ENCODE measurements at regions not wholly inside any gene's neighbourhood (a gene's known extent, or its start where the extent isn't known, plus 50 kb on each side); places are given as distances from the start of the nearest gene placed in this dataset.

DNA sequence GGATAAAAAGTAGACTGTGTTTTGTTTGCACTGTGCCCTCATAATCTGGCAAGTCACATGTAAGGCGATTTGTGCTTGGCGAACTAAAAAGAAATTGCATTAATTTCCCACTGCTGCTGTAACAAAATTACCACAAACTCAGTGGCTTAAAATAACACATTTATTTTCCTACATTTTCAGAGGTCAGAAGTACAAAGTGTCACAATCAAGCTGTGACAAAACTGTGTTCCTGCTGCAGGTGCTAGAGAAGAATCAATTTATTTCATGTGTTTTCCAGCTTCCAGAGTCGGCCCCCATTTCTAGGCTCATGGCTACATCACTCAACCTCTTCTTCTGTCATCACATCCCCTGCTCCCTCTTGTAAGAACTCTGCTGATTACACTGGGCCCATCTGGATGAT is 158.6 kb upstream of the UFM1 start:
- TF ChIP-seq, protein P1, sequence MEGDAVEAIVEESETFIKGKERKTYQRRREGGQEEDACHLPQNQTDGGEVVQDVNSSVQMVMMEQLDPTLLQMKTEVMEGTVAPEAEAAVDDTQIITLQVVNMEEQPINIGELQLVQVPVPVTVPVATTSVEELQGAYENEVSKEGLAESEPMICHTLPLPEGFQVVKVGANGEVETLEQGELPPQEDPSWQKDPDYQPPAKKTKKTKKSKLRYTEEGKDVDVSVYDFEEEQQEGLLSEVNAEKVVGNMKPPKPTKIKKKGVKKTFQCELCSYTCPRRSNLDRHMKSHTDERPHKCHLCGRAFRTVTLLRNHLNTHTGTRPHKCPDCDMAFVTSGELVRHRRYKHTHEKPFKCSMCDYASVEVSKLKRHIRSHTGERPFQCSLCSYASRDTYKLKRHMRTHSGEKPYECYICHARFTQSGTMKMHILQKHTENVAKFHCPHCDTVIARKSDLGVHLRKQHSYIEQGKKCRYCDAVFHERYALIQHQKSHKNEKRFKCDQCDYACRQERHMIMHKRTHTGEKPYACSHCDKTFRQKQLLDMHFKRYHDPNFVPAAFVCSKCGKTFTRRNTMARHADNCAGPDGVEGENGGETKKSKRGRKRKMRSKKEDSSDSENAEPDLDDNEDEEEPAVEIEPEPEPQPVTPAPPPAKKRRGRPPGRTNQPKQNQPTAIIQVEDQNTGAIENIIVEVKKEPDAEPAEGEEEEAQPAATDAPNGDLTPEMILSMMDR (IDR thresholded peaks at IDR 0.05), result no peak
- ATAC-seq (ENCODE audit: low FRiP score), result no peak
- DNase-seq (ENCODE audit: low spot score), result no peak

DNA sequence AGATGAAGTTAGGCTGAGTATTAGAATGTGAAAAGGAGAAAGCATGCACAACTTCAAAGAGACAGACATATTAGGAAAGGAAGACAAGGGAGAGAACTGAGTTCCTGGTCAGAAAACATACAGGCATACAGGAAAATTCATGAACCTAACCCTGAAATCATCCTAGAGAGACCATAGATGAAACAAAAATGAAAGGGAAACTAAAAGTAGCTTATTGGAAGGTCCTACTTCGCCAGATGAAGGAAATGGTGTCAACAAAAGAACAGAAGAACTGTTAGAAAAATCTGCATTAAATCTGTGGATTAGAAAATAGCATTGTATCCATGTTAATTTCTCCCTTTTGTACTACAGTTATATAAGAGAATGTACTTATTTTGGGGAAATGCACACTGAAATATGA is 169.0 kb upstream of the UFM1 start:
- ATAC-seq (ENCODE audit: low FRiP score), result no peak
- DNase-seq (ENCODE audit: low spot score), result no peak
- TF ChIP-seq, protein P1 (IDR thresholded peaks at IDR 0.05), result no peak

DNA sequence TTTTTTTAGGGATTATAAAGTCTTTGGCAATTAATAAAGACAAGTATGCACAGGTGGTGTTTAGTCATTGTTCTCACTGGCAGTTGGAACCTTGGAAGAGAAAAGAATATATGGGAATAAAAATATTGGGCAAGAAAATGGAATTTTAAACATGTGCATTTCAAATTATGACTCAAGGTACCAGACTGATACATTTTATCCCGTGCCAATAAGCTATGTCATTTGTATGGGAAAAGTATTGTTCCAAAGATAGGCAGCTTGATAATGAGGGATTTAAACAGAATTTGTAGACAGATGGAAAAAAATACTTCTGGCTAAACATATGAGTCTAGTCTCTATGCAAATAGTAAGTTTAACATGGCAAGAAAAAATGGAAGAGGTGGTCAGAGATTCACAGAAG is 169.5 kb upstream of the UFM1 start:
- TF ChIP-seq, protein P1 (IDR thresholded peaks at IDR 0.05), result no peak
- DNase-seq (ENCODE audit: low spot score) (no peak), ATAC-seq (ENCODE audit: low FRiP score) (no peak)

DNA sequence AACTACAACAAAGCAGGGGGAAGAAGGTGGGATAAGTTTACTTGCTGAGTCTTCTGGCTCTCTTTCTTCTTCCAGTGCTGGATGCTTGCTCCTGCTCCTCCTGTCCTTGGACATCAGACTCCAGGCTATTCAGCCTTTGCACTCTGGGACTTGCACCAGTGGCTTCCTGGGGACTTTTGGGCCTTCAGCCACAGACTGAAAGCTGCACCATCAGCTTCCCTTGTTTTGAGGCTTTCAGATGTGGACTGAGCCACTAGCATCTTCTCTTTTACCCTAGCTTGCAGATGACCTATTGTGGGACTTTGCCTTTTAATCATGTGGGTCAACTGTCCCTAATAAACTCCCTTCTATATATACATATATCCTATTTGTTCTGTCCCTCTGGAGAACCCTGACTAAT is 173.0 kb upstream of the UFM1 start:
- DNase-seq (ENCODE audit: low spot score), result no peak
- TF ChIP-seq, protein P1 (IDR thresholded peaks at IDR 0.05), result no peak
- ATAC-seq (ENCODE audit: low FRiP score), result no peak

DNA sequence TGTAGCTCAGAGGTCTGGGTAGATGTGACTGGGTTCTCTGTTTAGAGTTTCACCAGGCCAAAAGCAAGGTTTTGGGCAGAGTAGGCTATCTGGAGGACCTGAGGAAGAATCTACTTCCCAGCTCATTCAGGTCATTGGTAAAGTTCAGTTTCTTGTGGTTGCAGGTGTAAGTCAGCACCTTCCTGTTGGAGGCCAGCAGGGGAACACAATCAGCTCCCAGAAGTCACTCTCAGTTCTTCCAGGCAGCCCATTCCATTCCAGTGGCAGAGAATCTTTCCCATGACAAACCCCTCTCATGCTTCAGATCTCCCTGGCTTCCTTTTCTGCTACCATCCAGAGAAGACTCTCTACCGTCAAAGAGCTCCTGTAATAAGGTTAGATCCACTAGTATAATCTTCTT is 176.2 kb upstream of the UFM1 start:
- TF ChIP-seq, protein P1 (IDR thresholded peaks at IDR 0.05), result no peak
- DNase-seq (ENCODE audit: low spot score) (no peak), ATAC-seq (ENCODE audit: low FRiP score) (no peak)

DNA sequence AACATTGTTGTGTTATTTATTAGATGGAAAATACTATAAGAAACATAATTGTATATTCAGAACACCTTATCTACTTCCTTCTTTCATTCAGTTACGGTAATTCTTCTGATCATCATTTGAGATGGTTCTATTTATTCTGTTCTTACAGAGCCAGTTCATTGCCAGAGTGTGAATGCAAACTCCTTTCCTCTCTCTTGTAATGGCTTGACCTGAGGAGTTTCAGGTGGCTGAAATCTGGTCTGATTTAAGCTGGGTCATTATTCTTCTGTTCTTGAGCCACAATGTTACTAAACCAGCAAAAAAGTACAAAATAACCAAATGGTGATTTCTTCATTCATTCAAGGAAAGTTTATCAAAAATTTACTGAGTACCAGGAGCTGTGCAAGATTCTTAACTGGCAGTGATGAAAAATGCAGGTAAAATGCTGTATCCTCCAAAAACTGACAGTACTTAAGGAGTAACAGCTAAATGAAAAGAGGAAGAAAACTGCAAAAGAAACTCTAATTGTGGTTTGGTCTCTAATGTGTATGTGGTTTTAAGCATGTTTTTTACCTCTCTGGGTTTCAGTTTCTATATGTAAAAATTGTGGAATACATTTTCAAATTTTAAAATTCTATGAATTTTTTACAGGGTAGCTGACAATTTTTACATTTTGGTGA is 182.4 kb upstream of the UFM1 start:
- TF ChIP-seq, protein P1 (IDR thresholded peaks at IDR 0.05), result no peak
- ATAC-seq (ENCODE audit: low FRiP score) (no peak), DNase-seq (ENCODE audit: low spot score) (no peak)

DNA sequence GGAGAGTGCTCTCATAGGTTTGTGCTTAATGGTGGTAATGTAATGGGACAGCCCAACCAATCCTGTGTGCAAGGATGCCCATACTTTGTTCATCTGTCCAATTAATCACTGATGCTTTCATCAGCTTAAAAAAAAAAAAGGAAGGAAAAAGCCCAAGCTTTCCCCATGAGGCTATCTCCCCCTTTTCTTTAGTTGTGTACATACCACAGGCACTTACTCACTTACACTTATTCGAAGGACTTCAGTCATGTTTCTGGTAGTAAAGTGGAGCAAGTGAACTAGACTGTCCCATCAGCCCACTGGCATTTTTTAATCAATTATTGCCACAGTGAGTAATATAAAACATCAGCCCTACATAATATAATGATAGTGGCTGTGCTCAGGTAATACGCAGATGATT is 183.5 kb upstream of the UFM1 start:
- no peak for ATAC-seq (ENCODE audit: low FRiP score)

More for the DNA sequence above, 183.5 kb upstream of the UFM1 start:
- no peak for DNase-seq (ENCODE audit: low spot score)
- TF ChIP-seq, protein P1 (IDR thresholded peaks at IDR 0.05), result no peak
